K562 (cell line): ENCODE measurements at regions not wholly inside any gene's neighbourhood (a gene's known extent, or its start where the extent isn't known, plus 50 kb on each side); places are given as distances from the start of the nearest gene placed in this dataset.

Experiments
- ARID3A ChIP-seq: IDR thresholded peaks from 2 replicates; pipeline ENCODE4 v1.6.1; 2012; ENCODE audit warnings: low read depth, low read length, improper control_type of control experiment, borderline replicate concordance
- ATF3 ChIP-seq, 2 experiments: fragments of 450-650 bp in 1 of 2; sonication (generic) in 1 of 2; formaldehyde crosslinking in 1 of 2; IDR thresholded peaks in 1 of 2; conservative IDR thresholded peaks in 1 of 2; 2 replicates each; pipeline versions ENCODE4 v1.6.1 to v1.8.1; 2016 to 2023; ENCODE audit warnings: mild to moderate bottlenecking in 2 of 2, moderate library complexity in 2 of 2, inconsistent platforms in 1 of 2, missing genetic modification reagents in 1 of 2
- CREB1 ChIP-seq, 2 experiments: sonication (generic) in 1 of 2; formaldehyde crosslinking in 1 of 2; IDR thresholded peaks; 2 replicates each; pipeline versions ENCODE4 v1.6.1 to v1.8.0; 2012 to 2022; ENCODE audit warnings: inconsistent platforms in 1 of 2, mild to moderate bottlenecking in 1 of 2, missing genetic modification reagents in 1 of 2, moderate library complexity in 1 of 2
- E4F1 ChIP-seq: fragments of 250-450 bp; sonication (Bioruptor Pico); IDR thresholded peaks from 2 replicates; pipeline ENCODE4 v1.5.0; 2021; ENCODE audit warnings: mild to moderate bottlenecking, borderline replicate concordance
- FOXK1 ChIP-seq: sonication (generic); formaldehyde crosslinking; IDR thresholded peaks from 2 replicates; pipeline ENCODE4 v1.8.0; 2022; ENCODE audit warnings: missing genetic modification reagents, mild to moderate bottlenecking, borderline replicate concordance
- GTF2A2 ChIP-seq: IDR thresholded peaks from 2 replicates; pipeline ENCODE4 v1.6.1; 2016; ENCODE audit warnings: mild to moderate bottlenecking, missing genetic modification characterization, missing compliant biosample characterization
- KLF16 ChIP-seq: IDR thresholded peaks from 2 replicates; pipeline ENCODE4 v1.6.1; 2016; ENCODE audit warnings: antibody characterized with exemption
- RCOR1 ChIP-seq, 2 experiments: IDR thresholded peaks; 2 replicates each; pipeline ENCODE4 v1.6.1; 2012; ENCODE audit warnings: low read depth in 2 of 2, low read length in 2 of 2, borderline replicate concordance in 1 of 2, improper control_type of control experiment in 1 of 2
- STAG1 ChIP-seq: sonication (generic); formaldehyde crosslinking; IDR thresholded peaks from 2 replicates; pipeline ENCODE4 v1.5.0; 2020; ENCODE audit warnings: missing genetic modification reagents, borderline replicate concordance
- TAF1 ChIP-seq: IDR thresholded peaks from 2 replicates; pipeline ENCODE4 v1.6.1; 2011; ENCODE audit warnings: mild to moderate bottlenecking, low read length, moderate library complexity; ENCODE audit not compliant: insufficient read depth, control insufficient read depth, severe bottlenecking; ENCODE audit errors: extremely low read depth
- THRA ChIP-seq: fragments of 450-650 bp; IDR thresholded peaks from 2 replicates; pipeline ENCODE4 v1.6.1; 2017; ENCODE audit warnings: mild to moderate bottlenecking, moderate library complexity
- TRIM24 ChIP-seq, 2 experiments: fragments of 450-650 bp; IDR thresholded peaks; 2 replicates each; pipeline ENCODE4 v1.6.1; 2016
- ZNF507 ChIP-seq: conservative IDR thresholded peaks from 2 replicates; pipeline ENCODE4 v1.6.1; 2017; ENCODE audit warnings: missing genetic modification characterization, missing compliant biosample characterization
- ZNF778 ChIP-seq: fragments of 450-650 bp; formaldehyde crosslinking; IDR thresholded peaks from 2 replicates; pipeline ENCODE4 v1.4.0; 2020; ENCODE audit warnings: mild to moderate bottlenecking, moderate library complexity
- TF ChIP-seq, protein P1 (sequence below): sonication (generic); formaldehyde crosslinking; IDR thresholded peaks from 2 replicates; pipeline ENCODE4 v1.8.0; 2022; ENCODE audit warnings: mild to moderate bottlenecking, missing genetic modification reagents
- TF ChIP-seq, protein P2 (sequence below): sonication (generic); formaldehyde crosslinking; IDR thresholded peaks from 2 replicates; pipeline ENCODE4 v1.8.1; 2023; ENCODE audit warnings: mild to moderate bottlenecking, missing genetic modification reagents

- TF ChIP-seq, protein P1, sequence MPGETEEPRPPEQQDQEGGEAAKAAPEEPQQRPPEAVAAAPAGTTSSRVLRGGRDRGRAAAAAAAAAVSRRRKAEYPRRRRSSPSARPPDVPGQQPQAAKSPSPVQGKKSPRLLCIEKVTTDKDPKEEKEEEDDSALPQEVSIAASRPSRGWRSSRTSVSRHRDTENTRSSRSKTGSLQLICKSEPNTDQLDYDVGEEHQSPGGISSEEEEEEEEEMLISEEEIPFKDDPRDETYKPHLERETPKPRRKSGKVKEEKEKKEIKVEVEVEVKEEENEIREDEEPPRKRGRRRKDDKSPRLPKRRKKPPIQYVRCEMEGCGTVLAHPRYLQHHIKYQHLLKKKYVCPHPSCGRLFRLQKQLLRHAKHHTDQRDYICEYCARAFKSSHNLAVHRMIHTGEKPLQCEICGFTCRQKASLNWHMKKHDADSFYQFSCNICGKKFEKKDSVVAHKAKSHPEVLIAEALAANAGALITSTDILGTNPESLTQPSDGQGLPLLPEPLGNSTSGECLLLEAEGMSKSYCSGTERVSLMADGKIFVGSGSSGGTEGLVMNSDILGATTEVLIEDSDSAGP (CRISPR knock-in tag) = no peak
- TF ChIP-seq TAF1 (no peak), ARID3A (no peak), GTF2A2 (no peak), E4F1 (CRISPR knock-in tag) (no peak), ATF3 (IDR thresholded peaks at IDR 0.05) (peak; percentile 82), ATF3 (CRISPR knock-in tag; conservative IDR thresholded peaks at IDR 0.05) (no peak), STAG1 (CRISPR knock-in tag) (no peak), THRA (no peak), TRIM24 (IDR thresholded peaks at IDR 0.05) (peak; percentile 94 to 95), RCOR1 (IDR thresholded peaks at IDR 0.05; ENCODE audit: borderline replicate concordance in 1 of 2, low read depth in 2 of 2, low read length in 2 of 2) (peak; percentile 51 to 96; a peak in 2 of 4 replicates), ZNF778 (CRISPR knock-in tag) (no peak), FOXK1 (CRISPR knock-in tag) (no peak), CREB1 (IDR thresholded peaks at IDR 0.05) (peak; percentile 36; the same call in 1 of the 2 replicates), CREB1 (CRISPR knock-in tag; IDR thresholded peaks at IDR 0.05) (peak; percentile 36; the same call in 1 of the 2 replicates), ZNF507 (tag) (no peak), KLF16 (peak; percentile 95)
- TF ChIP-seq, protein P2, sequence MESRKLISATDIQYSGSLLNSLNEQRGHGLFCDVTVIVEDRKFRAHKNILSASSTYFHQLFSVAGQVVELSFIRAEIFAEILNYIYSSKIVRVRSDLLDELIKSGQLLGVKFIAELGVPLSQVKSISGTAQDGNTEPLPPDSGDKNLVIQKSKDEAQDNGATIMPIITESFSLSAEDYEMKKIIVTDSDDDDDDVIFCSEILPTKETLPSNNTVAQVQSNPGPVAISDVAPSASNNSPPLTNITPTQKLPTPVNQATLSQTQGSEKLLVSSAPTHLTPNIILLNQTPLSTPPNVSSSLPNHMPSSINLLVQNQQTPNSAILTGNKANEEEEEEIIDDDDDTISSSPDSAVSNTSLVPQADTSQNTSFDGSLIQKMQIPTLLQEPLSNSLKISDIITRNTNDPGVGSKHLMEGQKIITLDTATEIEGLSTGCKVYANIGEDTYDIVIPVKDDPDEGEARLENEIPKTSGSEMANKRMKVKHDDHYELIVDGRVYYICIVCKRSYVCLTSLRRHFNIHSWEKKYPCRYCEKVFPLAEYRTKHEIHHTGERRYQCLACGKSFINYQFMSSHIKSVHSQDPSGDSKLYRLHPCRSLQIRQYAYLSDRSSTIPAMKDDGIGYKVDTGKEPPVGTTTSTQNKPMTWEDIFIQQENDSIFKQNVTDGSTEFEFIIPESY (CRISPR knock-in tag) = no peak
Measured at GRCh38 chr6:14476793-14477531, 359.4 kb downstream of the CD83 start (continued).
